Caco-2 (cell line): ENCODE measurements at regions not wholly inside any gene's neighbourhood (a gene's known extent, or its start where the extent isn't known, plus 50 kb on each side); places are given as distances from the start of the nearest gene placed in this dataset.

Experiments
- BruUV-seq: library from RNA; stranded (reverse); fragments of 400-500 nt; replicated peaks from 2 replicates; lab custom pipeline; 2021; lab: Mats Ljungman, UMichigan
- CTCF ChIA-PET: fragments of 300-600 bp; sonication (Branson Sonifier 250); formaldehyde crosslinking; loops from one replicate; lab custom pipeline; 2022; ENCODE audit warnings: antibody characterized with exemption; lab: Charles Lee
- POLR2A ChIA-PET: fragments of 300-600 bp; sonication (Branson Sonifier 250); formaldehyde crosslinking; loops from one replicate; lab custom pipeline; 2022; ENCODE audit warnings: antibody characterized with exemption; lab: Charles Lee
- DNase-seq, 2 experiments: peaks; one replicate each; pipeline versions ENCODE4 v3.0.0 to v3.0.0-alpha.2; 2020 to 2022
- H3K27me3 ChIP-seq: replicated peaks from 2 replicates; pipeline ENCODE4 v1.6.0; 2011; ENCODE audit warnings: low read length; ENCODE audit not compliant: control insufficient read depth, insufficient read depth
- H3K36me3 ChIP-seq: 2 replicates; pipeline ENCODE4 v1.5.1; 2011; ENCODE audit warnings: low read length; ENCODE audit not compliant: control insufficient read depth, insufficient read depth
- H3K4me1 ChIP-seq: fragments of 250-450 bp; sonication (Bioruptor Pico); 2 replicates; pipeline ENCODE4 v1.5.1; 2020; ENCODE audit warnings: mild to moderate bottlenecking
- H3K4me3 ChIP-seq: 2 replicates; pipeline ENCODE4 v1.5.1; 2011; ENCODE audit warnings: low read depth, mild to moderate bottlenecking, control low read depth, low read length
- H3K9me3 ChIP-seq: fragments of 250-450 bp; sonication (Bioruptor Pico); 2 replicates; pipeline ENCODE4 v1.5.1; 2020; ENCODE audit warnings: mild to moderate bottlenecking, moderate library complexity
- H3K27ac Mint-ChIP-seq: one replicate; pipeline ENCODE4 v1.8.0; 2022; ENCODE audit warnings: mixed read lengths; ENCODE audit not compliant: unreplicated experiment
- H3K27me3 Mint-ChIP-seq: one replicate; pipeline ENCODE4 v1.8.0; 2022; ENCODE audit warnings: mixed read lengths; ENCODE audit not compliant: insufficient read depth, unreplicated experiment
- H3K36me3 Mint-ChIP-seq: one replicate; pipeline ENCODE4 v1.8.0; 2022; ENCODE audit warnings: mild to moderate bottlenecking, mixed read lengths; ENCODE audit not compliant: insufficient read depth, unreplicated experiment
- H3K4me1 Mint-ChIP-seq: one replicate; pipeline ENCODE4 v1.8.0; 2022; ENCODE audit warnings: low read depth, mixed read lengths; ENCODE audit not compliant: unreplicated experiment
- H3K4me3 Mint-ChIP-seq: one replicate; pipeline ENCODE4 v1.8.0; 2022; ENCODE audit warnings: mild to moderate bottlenecking, moderate library complexity, mixed read lengths; ENCODE audit not compliant: unreplicated experiment
- H3K9me3 Mint-ChIP-seq: one replicate; pipeline ENCODE4 v1.8.0; 2022; ENCODE audit warnings: mixed read lengths; ENCODE audit not compliant: unreplicated experiment
- CTCF ChIP-seq, 2 experiments: fragments of 200-600 bp in 1 of 2; IDR thresholded peaks; 1 replicate in 1 of 2; 2 replicates in 1 of 2; pipeline versions ENCODE4 v1.5.1 to v1.8.0; 2011 to 2022; ENCODE audit warnings: antibody characterized with exemption in 1 of 2, control low read depth in 1 of 2, inconsistent platforms in 1 of 2, low read depth in 1 of 2, low read length in 1 of 2, mild to moderate bottlenecking in 1 of 2, moderate library complexity in 1 of 2; ENCODE audit not compliant: insufficient read depth in 1 of 2, severe bottlenecking in 1 of 2, unreplicated experiment in 1 of 2
- intact Hi-C: fragments of 100-400 bp; cut with micrococcal nuclease; formaldehyde crosslinking; loops from one replicate; pipeline ENCODE4 v1.10.0; 2022; ENCODE audit not compliant: unreplicated experiment

GRCh38 chr6:166855416-166855815, 100.9 kb downstream of the RNASET2 start:
- no TSS peak for BruUV-seq
- H3K4me1 Mint-ChIP-seq: no peaks in the 10 kb centered on the region
- no peaks in the 10 kb centered on the region for H3K4me1 ChIP-seq
- no peaks in the 10 kb centered on the region for H3K9me3 ChIP-seq
- H3K27me3 Mint-ChIP-seq: peaks cover 12% of the 10 kb centered on the region
- H3K36me3 ChIP-seq: no peaks in the 10 kb centered on the region
- H3K4me3 ChIP-seq: no peak overlapping the region
- no peak for TF ChIP-seq CTCF (IDR thresholded peaks at IDR 0.05; ENCODE audit: insufficient read depth in 1 of 2, low read depth in 1 of 2, low read length in 1 of 2, severe bottlenecking in 1 of 2, unreplicated experiment in 1 of 2)
- DNase-seq: no peak
- H3K9me3 Mint-ChIP-seq: no peaks in the 10 kb centered on the region
- H3K4me3 Mint-ChIP-seq: no peak overlapping the region
- H3K27me3 ChIP-seq: no peaks in the 10 kb centered on the region
- CTCF ChIA-PET: no interaction called here
- no peaks in the 10 kb centered on the region for H3K36me3 Mint-ChIP-seq
- POLR2A ChIA-PET: no interaction called here
- H3K27ac Mint-ChIP-seq: no peak overlapping the region
- intact Hi-C loops: no loop called here

GRCh38 chr6:166853371-166854325, 102.7 kb downstream of the RNASET2 start:
- DNase-seq: no peak
- intact Hi-C loops: no loop called here
- Mint-ChIP-seq H3K36me3 (no peaks in the 10 kb centered on the region), H3K9me3 (no peaks in the 10 kb centered on the region), H3K27ac (no peak overlapping the region), H3K27me3 (peaks cover 14% of the 10 kb centered on the region), H3K4me1 (no peaks in the 10 kb centered on the region), H3K4me3 (no peak overlapping the region)
- no peaks in the 10 kb centered on the region for H3K36me3 ChIP-seq
- TF ChIP-seq CTCF (IDR thresholded peaks at IDR 0.05; ENCODE audit: insufficient read depth in 1 of 2, low read depth in 1 of 2, low read length in 1 of 2, severe bottlenecking in 1 of 2, unreplicated experiment in 1 of 2): no peak
- ChIA-PET POLR2A (no interaction called here), CTCF (no interaction called here)
- no peak overlapping the region for H3K4me3 ChIP-seq
- H3K9me3 ChIP-seq: no peaks in the 10 kb centered on the region
- H3K4me1 ChIP-seq: no peaks in the 10 kb centered on the region
- no TSS peak for BruUV-seq
- H3K27me3 ChIP-seq: no peaks in the 10 kb centered on the region

DNA sequence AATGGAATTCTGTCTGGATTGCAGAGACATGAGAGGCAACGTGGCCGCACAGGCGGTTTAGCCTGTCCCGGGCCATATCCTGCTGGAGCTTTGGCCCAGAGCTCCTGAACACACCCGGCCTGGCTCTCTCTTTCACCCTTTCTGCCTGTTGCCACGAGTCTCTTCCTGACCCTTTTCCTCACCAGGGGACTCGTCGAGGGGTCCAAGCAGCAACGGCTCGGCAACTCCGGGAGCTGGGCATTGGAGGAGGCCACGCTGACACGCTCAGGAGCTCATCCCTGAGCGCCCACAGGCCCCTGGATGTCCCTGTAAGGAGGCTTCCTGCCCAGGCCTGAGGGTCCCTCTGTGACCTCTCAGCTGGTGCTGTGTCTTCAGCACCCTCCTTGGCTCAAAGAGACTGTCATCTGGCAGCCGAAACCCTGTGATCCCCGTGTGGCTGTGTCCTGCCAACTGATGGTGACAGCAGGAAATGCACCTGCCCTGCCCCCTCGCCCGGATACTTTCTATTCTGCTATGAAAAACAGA, 103.8 kb downstream of the RNASET2 start:
- H3K27me3 ChIP-seq: no peaks in the 10 kb centered on the region
- no peak overlapping the region for H3K4me3 Mint-ChIP-seq
- no peak overlapping the region for H3K27ac Mint-ChIP-seq
- ChIA-PET CTCF (no interaction called here), POLR2A (no interaction called here)
- no peak for DNase-seq
- H3K4me1 Mint-ChIP-seq: no peaks in the 10 kb centered on the region
- intact Hi-C loops: no loop called here
- no peaks in the 10 kb centered on the region for H3K36me3 Mint-ChIP-seq
- no peaks in the 10 kb centered on the region for H3K9me3 ChIP-seq
- TF ChIP-seq CTCF (IDR thresholded peaks at IDR 0.05; ENCODE audit: insufficient read depth in 1 of 2, low read depth in 1 of 2, low read length in 1 of 2, severe bottlenecking in 1 of 2, unreplicated experiment in 1 of 2): no peak
- peaks cover 11% of the 10 kb centered on the region for H3K27me3 Mint-ChIP-seq
- no peaks in the 10 kb centered on the region for H3K4me1 ChIP-seq
- H3K9me3 Mint-ChIP-seq: peaks cover 3% of the 10 kb centered on the region
- H3K36me3 ChIP-seq: no peaks in the 10 kb centered on the region
- no TSS peak for BruUV-seq
- no peak overlapping the region for H3K4me3 ChIP-seq
